Skeletal muscle satellite cell (primary cell): ENCODE measurements at regions not wholly inside any gene's neighbourhood (a gene's known extent, or its start where the extent isn't known, plus 50 kb on each side); places are given as distances from the start of the nearest gene placed in this dataset.
"Not testable (repeated sequence)": the region's sequence is repeated elsewhere in the genome, so short reads cannot be mapped to it uniquely, and the experiment has no call there.

Experiments used
- H3K27me3 ChIP-seq: 2 replicates; pipeline ENCODE4 v1.7.0; 2013; ENCODE audit warnings: low read length; ENCODE audit not compliant: control insufficient read depth, insufficient read depth
- H3K36me3 ChIP-seq: 2 replicates; pipeline ENCODE4 v1.7.0; 2013; ENCODE audit warnings: mild to moderate bottlenecking, control low read depth, low read length; ENCODE audit not compliant: insufficient read depth
- H3K4me1 ChIP-seq: 2 replicates; pipeline ENCODE4 v1.7.0; 2013; ENCODE audit warnings: low read length; ENCODE audit not compliant: control insufficient read depth, insufficient read depth
- H3K4me2 ChIP-seq: 2 replicates; pipeline ENCODE4 v1.7.0; 2013; ENCODE audit warnings: mild to moderate bottlenecking, low read length
- H3K4me3 ChIP-seq: 2 replicates; pipeline ENCODE4 v1.7.0; 2013; ENCODE audit warnings: low read length
- H3K9ac ChIP-seq: 2 replicates; pipeline ENCODE4 v1.7.0; 2013; ENCODE audit warnings: mild to moderate bottlenecking, low read depth, low read length, moderate library complexity
- H3K9me3 ChIP-seq: replicated peaks from 2 replicates; pipeline ENCODE4 v1.7.0; 2013; ENCODE audit warnings: mild to moderate bottlenecking, control low read depth, low read length

GRCh38 chr3:4198491-4198890 is 104.7 kb upstream of the SETMAR start:
- no peaks in the 10 kb centered on the region for H3K4me1 ChIP-seq

GRCh38 chr3:4204776-4205175 is 98.4 kb upstream of the SETMAR start:
- not testable (repeated sequence) for H3K27me3 ChIP-seq, H3K4me3 ChIP-seq, H3K4me1 ChIP-seq, H3K9ac ChIP-seq, H3K9me3 ChIP-seq, H3K4me2 ChIP-seq, H3K36me3 ChIP-seq

More at GRCh38 chr3:4198491-4198890, 104.7 kb upstream of the SETMAR start:
- no peaks in the 10 kb centered on the region for H3K27me3 ChIP-seq
- H3K4me3 ChIP-seq: no peak overlapping the region
- no peak overlapping the region for H3K9ac ChIP-seq
- H3K4me2 ChIP-seq: no peak overlapping the region
- no peaks in the 10 kb centered on the region for H3K36me3 ChIP-seq
- no peaks in the 10 kb centered on the region for H3K9me3 ChIP-seq

DNA sequence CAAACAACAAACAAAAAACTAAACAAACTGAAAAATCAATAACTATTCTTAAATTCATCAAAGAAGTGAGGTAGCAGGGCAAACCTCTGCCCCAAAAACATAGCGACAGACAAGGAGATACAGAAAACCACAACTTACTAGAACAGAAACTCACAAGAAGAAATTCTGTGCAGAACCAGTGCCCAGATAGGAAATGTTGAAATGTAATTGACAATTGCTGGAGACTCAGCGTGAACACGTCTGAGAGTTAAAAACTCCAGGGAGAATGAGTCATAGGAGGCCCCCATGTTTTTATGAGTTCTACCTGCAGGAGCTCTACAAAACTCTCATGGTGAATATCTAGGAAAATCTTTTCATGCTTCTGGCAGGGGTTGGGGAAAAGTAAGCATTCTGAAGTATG is 95.5 kb upstream of the SETMAR start:
- Histone ChIP-seq H3K9ac (no peak overlapping the region), H3K27me3 (no peaks in the 10 kb centered on the region), H3K4me3 (no peak overlapping the region), H3K4me2 (no peak overlapping the region), H3K4me1 (no peaks in the 10 kb centered on the region), H3K36me3 (no peaks in the 10 kb centered on the region), H3K9me3 (no peaks in the 10 kb centered on the region)

DNA sequence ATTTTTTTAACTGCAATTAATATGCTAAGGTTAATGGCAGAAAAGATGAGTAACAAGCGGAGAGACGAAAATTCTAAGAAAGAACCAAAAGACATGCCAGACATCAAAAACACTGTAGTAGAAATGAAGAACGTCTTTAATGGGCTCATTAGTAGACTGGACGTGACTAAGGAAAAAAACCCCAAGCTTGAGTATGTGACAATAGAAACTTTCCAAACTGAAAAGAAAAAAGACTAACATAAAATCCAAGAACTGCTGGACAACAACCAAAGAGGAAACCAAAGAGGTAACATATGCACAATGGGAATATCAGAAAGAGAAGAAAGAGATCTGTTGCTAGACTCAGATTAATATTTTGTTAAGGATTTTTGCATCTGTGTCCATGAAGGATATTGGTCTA is 94.6 kb upstream of the SETMAR start:
- Histone ChIP-seq H3K36me3 (no peaks in the 10 kb centered on the region), H3K4me2 (no peak overlapping the region), H3K9me3 (no peaks in the 10 kb centered on the region), H3K4me3 (no peak overlapping the region), H3K4me1 (no peaks in the 10 kb centered on the region), H3K27me3 (no peaks in the 10 kb centered on the region), H3K9ac (no peak overlapping the region)

DNA sequence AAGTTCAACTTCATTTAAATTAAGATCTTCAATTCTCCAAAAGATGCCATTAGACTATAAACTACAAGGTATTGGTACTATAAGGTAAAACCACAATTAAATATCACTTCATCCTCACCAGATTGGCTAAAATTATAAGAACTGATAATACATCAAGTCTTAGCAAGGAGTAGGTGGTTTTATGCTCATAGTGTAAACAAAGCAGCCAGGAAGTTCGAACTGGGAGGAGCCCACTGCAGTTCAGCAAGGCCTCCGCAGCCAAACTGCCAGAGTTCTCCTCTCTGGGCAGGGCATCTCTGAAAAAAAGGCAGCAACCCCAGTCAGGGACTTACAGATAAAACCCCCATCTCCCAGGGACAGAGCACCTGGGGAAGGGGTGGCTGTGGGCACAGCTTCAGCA is 91.6 kb upstream of the SETMAR start:
- H3K36me3 ChIP-seq: no peaks in the 10 kb centered on the region
- no peaks in the 10 kb centered on the region for H3K4me1 ChIP-seq
- H3K27me3 ChIP-seq: no peaks in the 10 kb centered on the region
- H3K9ac ChIP-seq: no peak overlapping the region
- H3K4me2 ChIP-seq: no peak overlapping the region
- no peak overlapping the region for H3K4me3 ChIP-seq
- no peaks in the 10 kb centered on the region for H3K9me3 ChIP-seq

DNA sequence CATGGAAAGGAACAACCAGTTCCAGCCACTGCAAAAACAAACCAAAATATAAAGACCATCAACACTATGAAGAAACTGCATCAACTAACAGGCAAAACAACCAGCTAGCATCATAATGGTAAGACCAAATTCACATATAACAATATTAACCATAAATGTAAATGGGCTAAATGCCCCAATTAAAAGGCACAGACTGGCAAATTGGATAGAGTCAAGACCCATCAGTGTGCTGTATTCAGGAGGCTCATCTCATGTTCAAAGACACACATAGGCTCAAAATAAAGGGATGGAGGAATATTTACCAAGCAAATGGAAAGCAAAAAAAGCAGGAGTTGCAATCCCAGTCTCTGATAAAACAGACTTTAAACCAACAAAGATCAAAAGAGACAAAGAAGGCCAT is 89.7 kb upstream of the SETMAR start:
- not testable (repeated sequence) for H3K36me3 ChIP-seq, H3K4me3 ChIP-seq, H3K9ac ChIP-seq, H3K27me3 ChIP-seq, H3K4me2 ChIP-seq, H3K9me3 ChIP-seq, H3K4me1 ChIP-seq

DNA sequence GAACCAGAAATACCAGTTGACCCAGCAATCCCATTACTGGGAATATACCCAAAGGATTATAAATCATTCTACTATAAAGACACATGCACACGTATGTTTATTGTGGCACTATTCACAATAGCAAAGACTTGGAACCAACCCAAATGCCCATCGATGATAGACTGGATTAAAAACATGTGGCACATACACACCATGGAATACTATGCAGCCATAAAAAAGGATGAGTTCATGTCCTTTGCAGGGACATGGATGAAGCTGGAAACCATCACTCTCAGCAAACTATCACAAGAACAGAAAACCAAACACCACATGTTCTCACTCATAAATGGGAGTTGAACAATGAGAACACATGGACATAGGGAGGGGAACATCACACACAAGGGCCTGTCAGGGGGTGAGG is 86.2 kb upstream of the SETMAR start:
- H3K4me3 ChIP-seq, H3K27me3 ChIP-seq, H3K9ac ChIP-seq, H3K9me3 ChIP-seq, H3K4me1 ChIP-seq, H3K4me2 ChIP-seq, H3K36me3 ChIP-seq: not testable (repeated sequence)

- Histone ChIP-seq H3K9me3 (no peaks in the 10 kb centered on the region), H3K4me1 (no peaks in the 10 kb centered on the region), H3K9ac (no peak overlapping the region), H3K4me2 (no peak overlapping the region), H3K27me3 (no peaks in the 10 kb centered on the region), H3K36me3 (no peaks in the 10 kb centered on the region), H3K4me3 (no peak overlapping the region)
These were observed 84.5 kb upstream of the SETMAR start for GRCh38 chr3:4218456-4219226.

DNA sequence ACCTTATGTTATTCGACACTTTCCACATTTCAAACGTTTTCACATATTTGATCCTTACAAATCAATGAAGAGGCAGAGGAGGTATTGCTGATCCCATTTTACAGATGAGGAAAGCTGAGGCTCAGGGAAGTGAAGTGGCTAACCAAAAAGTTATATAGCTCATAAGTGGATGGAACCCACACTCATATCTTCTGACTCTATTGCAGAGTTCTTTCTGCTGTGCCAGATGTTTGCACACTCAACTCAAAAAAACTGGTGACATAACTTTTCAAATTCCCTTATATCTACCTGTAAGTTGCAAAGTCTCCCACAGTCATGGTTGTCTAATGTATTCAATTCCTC is 84.0 kb upstream of the SETMAR start:
- Histone ChIP-seq H3K27me3 (no peaks in the 10 kb centered on the region), H3K4me3 (no peak overlapping the region), H3K36me3 (no peaks in the 10 kb centered on the region), H3K4me2 (no peak overlapping the region), H3K9me3 (no peaks in the 10 kb centered on the region), H3K9ac (no peak overlapping the region), H3K4me1 (no peaks in the 10 kb centered on the region)

DNA sequence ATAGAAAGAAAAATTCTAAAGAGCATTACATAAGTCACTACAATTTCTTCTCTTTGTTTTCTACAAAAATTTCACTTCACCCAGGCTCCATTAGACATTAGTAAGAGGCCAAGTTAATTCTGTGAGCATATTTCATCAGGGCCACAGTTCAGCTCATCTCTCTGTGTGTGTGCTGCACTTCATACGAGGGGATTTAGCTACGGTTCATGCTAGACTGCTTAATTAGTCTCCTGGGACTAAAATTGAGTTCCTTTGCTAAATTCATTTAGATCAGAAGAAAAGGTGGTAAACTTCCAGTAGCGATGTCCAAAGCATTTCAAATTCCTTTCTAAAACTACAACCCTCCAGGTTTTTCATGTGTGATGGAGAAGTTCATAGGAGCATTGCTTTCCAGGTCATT is 83.1 kb upstream of the SETMAR start:
- Histone ChIP-seq H3K9me3 (no peaks in the 10 kb centered on the region), H3K27me3 (no peaks in the 10 kb centered on the region), H3K4me2 (no peak overlapping the region), H3K4me1 (no peaks in the 10 kb centered on the region), H3K36me3 (no peaks in the 10 kb centered on the region), H3K9ac (no peak overlapping the region), H3K4me3 (no peak overlapping the region)

DNA sequence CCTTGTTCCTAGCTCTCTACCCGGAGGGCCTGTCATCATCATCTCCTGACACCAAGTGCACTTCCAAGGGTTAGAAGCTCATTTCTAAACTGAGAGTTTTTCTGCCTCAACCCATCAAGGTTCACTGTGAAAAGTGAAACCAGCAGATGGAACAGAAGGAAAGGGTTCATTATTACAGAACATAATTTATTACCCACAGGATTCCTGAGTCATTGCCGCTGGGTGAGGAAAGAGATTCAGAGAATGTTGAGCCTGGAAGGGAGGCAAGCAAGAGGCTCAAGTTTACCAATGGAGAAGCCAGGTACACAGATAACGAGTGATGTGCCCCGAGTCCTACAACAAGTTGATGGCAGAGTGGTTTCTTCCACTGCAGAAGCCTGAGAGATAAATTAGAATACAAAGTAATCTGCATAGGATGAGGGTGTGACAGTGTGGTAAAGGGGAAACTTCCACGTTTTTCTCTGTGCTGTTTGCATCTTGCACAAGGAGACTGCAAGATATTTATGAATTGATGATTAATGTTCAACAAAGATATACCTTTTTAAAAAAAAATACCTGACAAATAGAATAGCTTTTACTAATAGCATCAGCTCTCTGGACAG is 80.5 kb upstream of the SETMAR start:
- Histone ChIP-seq H3K27me3 (no peaks in the 10 kb centered on the region), H3K4me2 (no peak overlapping the region), H3K36me3 (no peaks in the 10 kb centered on the region), H3K9ac (no peak overlapping the region), H3K9me3 (no peaks in the 10 kb centered on the region), H3K4me1 (no peaks in the 10 kb centered on the region), H3K4me3 (no peak overlapping the region)

DNA sequence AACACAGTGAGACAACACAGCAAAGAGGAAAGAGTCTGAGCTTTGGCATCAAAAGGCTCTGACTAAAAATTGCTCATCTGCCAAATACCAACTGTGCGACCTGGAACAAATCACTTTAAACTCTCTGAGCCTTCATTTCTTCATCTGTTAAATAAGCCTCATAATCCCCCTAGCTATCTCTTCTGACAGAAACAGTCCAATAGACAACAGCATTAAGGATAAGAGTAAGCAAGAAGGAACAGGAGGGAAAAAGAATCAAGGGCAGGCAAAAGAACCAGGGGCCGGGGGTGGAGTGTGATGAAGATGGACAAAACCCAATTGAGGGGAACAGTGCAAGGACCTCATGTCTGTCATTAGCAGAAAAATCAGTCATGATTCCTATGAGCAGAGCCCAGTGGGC is 79.4 kb upstream of the SETMAR start:
- Histone ChIP-seq H3K9ac (no peak overlapping the region), H3K4me1 (no peaks in the 10 kb centered on the region), H3K9me3 (no peaks in the 10 kb centered on the region), H3K4me2 (no peak overlapping the region), H3K27me3 (no peaks in the 10 kb centered on the region), H3K36me3 (no peaks in the 10 kb centered on the region), H3K4me3 (no peak overlapping the region)
